ENCODE measurements at regions not wholly inside any gene's neighbourhood (a gene's known extent, or its start where the extent isn't known, plus 50 kb on each side); places are given as distances from the start of the nearest gene placed in this dataset.

- Histone ChIP-seq H4K8ac (ENCODE audit: low read depth in 2 of 2, low read length in 2 of 2) (no peak overlapping the region), H3K9me3 (ENCODE audit: control insufficient read depth, insufficient read depth, low read length) (no peaks in the 10 kb centered on the region), H3K4me1 (ENCODE audit: control insufficient read depth, insufficient read depth, low read length) (no peaks in the 10 kb centered on the region), H4K91ac (ENCODE audit: insufficient read depth, low read depth, low read length) (no peak overlapping the region), H3K4ac (ENCODE audit: low read depth, low read length) (no peak overlapping the region), H4K20me1 (ENCODE audit: insufficient read depth, low read length) (no peaks in the 10 kb centered on the region), H3K56ac (ENCODE audit: extremely low read depth, insufficient read depth, low read length) (no peak overlapping the region), H3K79me1 (ENCODE audit: low read depth in 1 of 2, low read length in 2 of 2) (no peaks in the 10 kb centered on the region), H2AFZ (replicated peaks; ENCODE audit: low read length, poor library complexity) (no peak overlapping the region), H2BK5ac (ENCODE audit: low read depth, low read length, poor library complexity, severe bottlenecking) (no peak overlapping the region), H2BK120ac (ENCODE audit: low read depth, low read length) (no peak overlapping the region), H3K4me2 (ENCODE audit: low read depth, low read length) (no peak overlapping the region), H3K9me1 (ENCODE audit: insufficient read depth, low read length) (no peaks in the 10 kb centered on the region), H2BK20ac (ENCODE audit: low read depth, low read length) (no peak overlapping the region), H3K18ac (ENCODE audit: low read depth, low read length) (no peak overlapping the region), H3K9ac (ENCODE audit: low read depth, low read length) (no peak overlapping the region), H3K36me3 (ENCODE audit: control insufficient read depth, insufficient read depth, low read length) (no peaks in the 10 kb centered on the region), H2AK5ac (ENCODE audit: low read depth, low read length) (no peak overlapping the region), H2AK9ac (replicated peaks; ENCODE audit: low read depth, low read length, poor library complexity) (no peak overlapping the region), H4K5ac (ENCODE audit: low read depth, low read length) (no peak overlapping the region), H3K27ac (ENCODE audit: insufficient read depth, low read length) (no peak overlapping the region), H3K23ac (ENCODE audit: low read depth, low read length) (no peak overlapping the region), H3K4me3 (ENCODE audit: insufficient read depth, low read depth, low read length) (no peak overlapping the region), H3K14ac (replicated peaks; ENCODE audit: low read depth, low read length) (no peak overlapping the region), H2BK15ac (ENCODE audit: low read depth, low read length) (no peak overlapping the region), H3K27me3 (ENCODE audit: control insufficient read depth, insufficient read depth, low read length) (no peaks in the 10 kb centered on the region)
- dilution Hi-C loops (cut with HindIII; ENCODE audit: low sequenced_read_pairs, unreplicated experiment) (no loop called here), in situ Hi-C loops (cut with MboI; ENCODE audit: low sequenced_read_pairs) (no loop called here), intact Hi-C loops (cut with micrococcal nuclease) (no loop called here)
- ChIA-PET POLR2A (ENCODE audit: unreplicated experiment) (no interaction called here), CTCF (interaction anchor here (0.6 kb wide), 1 partner anchor 12 kb away, joined by 3 read pairs; no protein-coding TSS in a partner anchor)
- ATAC-seq (ENCODE audit: low read depth): no peak
- no TSS peak for BruUV-seq (replicated peaks)
- no CpG with 5 or more reads among the region's 6 CpGs for WGBS, 2 experiments (ENCODE audit: extremely low coverage in 2 of 2, insufficient read length in 1 of 2)
- no peak for TF ChIP-seq USF2 (IDR thresholded peaks at IDR 0.05; ENCODE audit: low read depth, low read length)
- TF ChIP-seq MAZ (IDR thresholded peaks at IDR 0.05; ENCODE audit: borderline replicate concordance, low read depth, low read length): no peak
- TF ChIP-seq RFX5 (IDR thresholded peaks at IDR 0.05; ENCODE audit: low read depth, low read length): no peak
- TF ChIP-seq RAD21 (IDR thresholded peaks at IDR 0.05; ENCODE audit: low read length): no peak
- no peak for TF ChIP-seq FOS (IDR thresholded peaks at IDR 0.05; ENCODE audit: low read depth, low read length)
- TF ChIP-seq MAFK (IDR thresholded peaks at IDR 0.05; ENCODE audit: low read depth, low read length): no peak
- TF ChIP-seq SMC3 (IDR thresholded peaks at IDR 0.05; ENCODE audit: low read depth, low read length): no peak
- no peak for TF ChIP-seq ELK1 (IDR thresholded peaks at IDR 0.05; ENCODE audit: borderline replicate concordance, low read depth, low read length)
- TF ChIP-seq CHD1 (IDR thresholded peaks at IDR 0.05; ENCODE audit: low read depth, low read length): no peak
- no peak for TF ChIP-seq POLR2A (IDR thresholded peaks at IDR 0.05; ENCODE audit: low read depth, low read length)
- no peak for TF ChIP-seq MXI1 (IDR thresholded peaks at IDR 0.05; ENCODE audit: borderline replicate concordance, low read depth, low read length)
- no peak for TF ChIP-seq RCOR1 (IDR thresholded peaks at IDR 0.05; ENCODE audit: insufficient replicate concordance, low read length)
- DNase-seq: no peak
Measured at GRCh38 chr3:137163241-137163871, 205.6 kb downstream of the IL20RB start.
